NT2/D1 (cell line): ENCODE measurements at regions not wholly inside any gene's neighbourhood (a gene's known extent, or its start where the extent isn't known, plus 50 kb on each side); places are given as distances from the start of the nearest gene placed in this dataset.

Experiments used
- SUZ12 ChIP-seq: IDR thresholded peaks from 2 replicates; pipeline ENCODE4 v1.6.1; 2011; ENCODE audit not compliant: insufficient read length, insufficient read depth; ENCODE audit errors: extremely low read depth
- YY1 ChIP-seq: IDR thresholded peaks from 2 replicates; pipeline ENCODE4 v1.6.1; 2011; ENCODE audit not compliant: insufficient read length, insufficient read depth
- ZNF274 ChIP-seq: IDR thresholded peaks from 2 replicates; pipeline ENCODE4 v1.6.1; 2011; ENCODE audit warnings: mild to moderate bottlenecking, low read depth, low read length

DNA sequence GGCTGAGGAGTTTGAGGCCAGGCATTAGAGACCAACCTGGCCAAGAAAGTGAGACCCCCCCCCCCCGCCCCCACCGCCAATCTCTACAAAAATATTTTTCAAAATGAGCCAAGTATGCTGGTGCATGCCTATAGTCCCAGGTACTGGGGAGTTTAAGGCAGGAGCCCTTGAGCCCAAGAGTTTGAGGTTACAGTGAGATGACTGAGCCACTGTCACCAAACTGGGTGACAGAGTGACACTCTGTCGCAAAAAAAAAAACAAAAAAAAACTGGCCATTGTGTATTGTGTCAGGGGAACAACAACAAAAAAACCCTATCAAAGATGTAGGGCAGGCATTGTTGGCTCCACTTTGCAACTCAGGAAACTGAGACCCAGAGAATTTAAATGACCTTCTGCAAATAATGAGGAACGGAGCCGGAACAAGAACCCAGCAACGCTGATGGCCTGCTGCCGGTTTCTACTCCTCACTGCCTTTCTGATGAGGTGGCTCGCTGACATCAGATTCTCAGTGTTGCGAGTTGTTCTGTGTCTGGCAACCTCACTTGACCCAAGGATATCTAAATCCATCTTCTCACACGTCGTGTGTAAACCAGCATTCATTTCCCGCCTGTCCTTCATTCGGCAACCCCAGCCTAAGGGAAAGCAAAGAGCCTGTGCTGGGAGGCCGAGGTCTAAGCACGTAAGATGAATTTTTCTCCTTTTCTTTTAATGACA is 195.2 kb upstream of the CRY1 start:
- TF ChIP-seq ZNF274 (no peak), SUZ12 (no peak), YY1 (no peak)
